Kasumi-1 (cell line): ENCODE measurements at regions not wholly inside any gene's neighbourhood (a gene's known extent, or its start where the extent isn't known, plus 50 kb on each side); places are given as distances from the start of the nearest gene placed in this dataset.
"Not testable (repeated sequence)": the region's sequence is repeated elsewhere in the genome, so short reads cannot be mapped to it uniquely, and the experiment has no call there.

Experiments used
- DNase-seq, 2 experiments: peaks; one replicate each; lab custom pipeline; 2025; lab: John Stamatoyannopoulos, UW

- DNase-seq: no peak
Observed at GRCh38 chr12:115319446-115320040, 635.6 kb upstream of the TBX3 start.

- DNase-seq: no peak
Observed at GRCh38 chr12:115313929-115314328, 630.0 kb upstream of the TBX3 start.

GRCh38 chr12:115312901-115313300 is 628.9 kb upstream of the TBX3 start:
- no peak for DNase-seq

GRCh38 chr12:115311875-115312274 is 627.9 kb upstream of the TBX3 start:
- DNase-seq: no peak

GRCh38 chr12:115308918-115309317 is 624.9 kb upstream of the TBX3 start:
- no peak for DNase-seq

GRCh38 chr12:115306380-115306779 is 622.4 kb upstream of the TBX3 start:
- DNase-seq: no peak

- no peak for DNase-seq
Observed at GRCh38 chr12:115305867-115306266, 621.9 kb upstream of the TBX3 start.

- DNase-seq: no peak
Observed at GRCh38 chr12:115305275-115305674, 621.3 kb upstream of the TBX3 start.

GRCh38 chr12:115303723-115304309 is 619.8 kb upstream of the TBX3 start:
- no peak for DNase-seq

GRCh38 chr12:115297445-115297844 is 613.5 kb upstream of the TBX3 start:
- DNase-seq: no peak

GRCh38 chr12:115296613-115297198 is 612.7 kb upstream of the TBX3 start:
- no peak for DNase-seq

- DNase-seq: no peak
Observed at GRCh38 chr12:115295886-115296285, 611.9 kb upstream of the TBX3 start.

GRCh38 chr12:115294453-115295133 is 610.6 kb upstream of the TBX3 start:
- no peak for DNase-seq

GRCh38 chr12:115285429-115285828 is 601.5 kb upstream of the TBX3 start:
- DNase-seq: not testable (repeated sequence)

GRCh38 chr12:115273456-115273855 is 589.5 kb upstream of the TBX3 start:
- no peak for DNase-seq

GRCh38 chr12:115268451-115268850 is 584.5 kb upstream of the TBX3 start:
- DNase-seq: no peak

- no peak for DNase-seq
Observed at GRCh38 chr12:115267891-115268290, 583.9 kb upstream of the TBX3 start.

- no peak for DNase-seq
Observed at GRCh38 chr12:115267464-115267863, 583.5 kb upstream of the TBX3 start.

GRCh38 chr12:115264605-115265004 is 580.6 kb upstream of the TBX3 start:
- no peak for DNase-seq

- DNase-seq: no peak
Observed at GRCh38 chr12:115261691-115262398, 577.9 kb upstream of the TBX3 start.

- DNase-seq: no peak
Observed at GRCh38 chr12:115260762-115261675, 577.0 kb upstream of the TBX3 start.
